Upper lobe of left lung (tissue), 4 donors: ENCODE measurements at regions not wholly inside any gene's neighbourhood (a gene's known extent, or its start where the extent isn't known, plus 50 kb on each side); places are given as distances from the start of the nearest gene placed in this dataset.
"Not testable (repeated sequence)": the region's sequence is repeated elsewhere in the genome, so short reads cannot be mapped to it uniquely, and the experiment has no call there.

ENCODE experiments used
- CTCF ChIP-seq, 6 experiments: fragments of 450-650 bp in 4 of 6; fragments of 200-600 bp in 2 of 6; sonication (generic) in 2 of 6; IDR thresholded peaks; one replicate each; pipeline ENCODE4 v1.5.1; 2016 to 2019; ENCODE audit warnings: antibody characterized with exemption in 6 of 6
- POLR2A ChIP-seq, 4 donors: fragments of 450-650 bp; IDR thresholded peaks; one replicate each; pipeline ENCODE4 v1.5.1; 2016 to 2017; ENCODE audit warnings: antibody characterized with exemption in 4 of 4, mild to moderate bottlenecking in 2 of 4

- TF ChIP-seq CTCF, POLR2A (IDR thresholded peaks at IDR 0.05): not testable (repeated sequence)
Measured at GRCh38 chr16:10275214-10275996, 93.2 kb upstream of the GRIN2A start.
